Testis (tissue), 2 donors: ENCODE measurements at regions not wholly inside any gene's neighbourhood (a gene's known extent, or its start where the extent isn't known, plus 50 kb on each side); places are given as distances from the start of the nearest gene placed in this dataset.

Experiments
- DNase-seq: peaks from one replicate; pipeline ENCODE4 v3.0.0-alpha.2; 2019
- H3K27ac ChIP-seq, 2 donors: fragments of 200-600 bp; sonication (generic); one replicate each; pipeline ENCODE4 v1.5.1; 2019
- H3K27me3 ChIP-seq: fragments of 200-600 bp; sonication (generic); one replicate; pipeline ENCODE4 v1.5.1; 2019
- H3K36me3 ChIP-seq: fragments of 200-600 bp; sonication (generic); one replicate; pipeline ENCODE4 v1.5.1; 2017; ENCODE audit warnings: low read depth; ENCODE audit errors: missing control alignments
- H3K4me1 ChIP-seq: fragments of 200-600 bp; sonication (generic); one replicate; pipeline ENCODE4 v1.5.1; 2019
- H3K4me3 ChIP-seq, 2 donors: fragments of 200-600 bp; sonication (generic); one replicate each; pipeline ENCODE4 v1.5.1; 2017 to 2019
- H3K9me3 ChIP-seq: fragments of 200-600 bp; sonication (generic); one replicate; pipeline ENCODE4 v1.5.1; 2017
- CTCF ChIP-seq, 3 experiments: fragments of 450-650 bp in 2 of 3; fragments of 200-600 bp in 1 of 3; sonication (generic) in 1 of 3; IDR thresholded peaks; one replicate each; pipeline ENCODE4 v1.5.1; 2016 to 2019; ENCODE audit warnings: antibody characterized with exemption in 3 of 3, mild to moderate bottlenecking in 2 of 3, moderate library complexity in 1 of 3
- POLR2A ChIP-seq: fragments of 450-650 bp; IDR thresholded peaks from one replicate; pipeline ENCODE4 v1.6.1; 2017; ENCODE audit warnings: antibody characterized with exemption, mild to moderate bottlenecking, moderate library complexity
- WGBS, 2 donors: methylation state at CpG; one replicate each; pipeline ENCODE4 v1.1.5; 2018; 5-methylcytosine and 5-hydroxymethylcytosine counted together
- intact Hi-C: fragments of 100-400 bp; cut with DNase I; formaldehyde crosslinking; loops from one replicate; pipeline ENCODE4 v1.15.1; 2023; ENCODE audit warnings: low total_unique reads

- Histone ChIP-seq H3K4me3 (no peak overlapping the region), H3K4me1 (no peaks in the 10 kb centered on the region), H3K9me3 (no peaks in the 10 kb centered on the region), H3K27me3 (no peaks in the 10 kb centered on the region), H3K27ac (no peak overlapping the region), H3K36me3 (no peaks in the 10 kb centered on the region)
- TF ChIP-seq POLR2A (no peak), CTCF (IDR thresholded peaks at IDR 0.05) (no peak)
- no peak for DNase-seq
- WGBS, 2 donors = 79 to 85% methylated on average over 2 of the region's 2 CpGs
- intact Hi-C loops = no loop called here
These were observed 154.9 kb upstream of the EPHA5 start for GRCh38 chr4:65825116-65825753.

GRCh38 chr4:65819192-65819591 lies 148.9 kb upstream of the EPHA5 start:
- Histone ChIP-seq H3K9me3 (no peaks in the 10 kb centered on the region), H3K27me3 (no peaks in the 10 kb centered on the region), H3K27ac (no peak overlapping the region), H3K4me3 (no peak overlapping the region), H3K36me3 (no peaks in the 10 kb centered on the region), H3K4me1 (no peaks in the 10 kb centered on the region)
- DNase-seq = no peak
- WGBS, 2 donors = 95% methylated on average over 1 of the region's 1 CpG
- TF ChIP-seq POLR2A = no peak
- TF ChIP-seq CTCF (IDR thresholded peaks at IDR 0.05) = no peak
- intact Hi-C loops = no loop called here

- Histone ChIP-seq H3K27ac (no peak overlapping the region), H3K4me1 (no peaks in the 10 kb centered on the region), H3K36me3 (no peaks in the 10 kb centered on the region), H3K4me3 (no peak overlapping the region), H3K9me3 (no peaks in the 10 kb centered on the region), H3K27me3 (no peaks in the 10 kb centered on the region)
- no peak for DNase-seq
- TF ChIP-seq CTCF (IDR thresholded peaks at IDR 0.05) (no peak), POLR2A (no peak)
- intact Hi-C loops = no loop called here
These were observed 135.6 kb upstream of the EPHA5 start for GRCh38 chr4:65805936-65806335.

- intact Hi-C loops = no loop called here
- 90 to 92% methylated on average over 14 of the region's 14 CpGs for WGBS, 2 donors
- DNase-seq = no peak
These were observed 129.2 kb upstream of the EPHA5 start for GRCh38 chr4:65799513-65799912.

More at GRCh38 chr4:65799513-65799912, 129.2 kb upstream of the EPHA5 start:
- H3K9me3 ChIP-seq = no peaks in the 10 kb centered on the region
- no peak overlapping the region for H3K27ac ChIP-seq
- TF ChIP-seq CTCF (IDR thresholded peaks at IDR 0.05) (no peak), POLR2A (no peak)
- no peak overlapping the region for H3K4me3 ChIP-seq
- H3K4me1 ChIP-seq = no peaks in the 10 kb centered on the region
- H3K27me3 ChIP-seq = no peaks in the 10 kb centered on the region
- no peaks in the 10 kb centered on the region for H3K36me3 ChIP-seq
